ENCODE measurements at regions not wholly inside any gene's neighbourhood (a gene's known extent, or its start where the extent isn't known, plus 50 kb on each side); places are given as distances from the start of the nearest gene placed in this dataset.

GRCh38 chr1:22255341-22256212 lies 112.7 kb upstream of the WNT4 start:
- TF ChIP-seq CTCF (IDR thresholded peaks at IDR 0.05; ENCODE audit: low read length) (no peak), EZH2 (IDR thresholded peaks at IDR 0.05; ENCODE audit: borderline replicate concordance, low read length) (no peak)

Data from OCI-LY1 (cell line).